ENCODE measurements at regions not wholly inside any gene's neighbourhood (a gene's known extent, or its start where the extent isn't known, plus 50 kb on each side); places are given as distances from the start of the nearest gene placed in this dataset.

DNA sequence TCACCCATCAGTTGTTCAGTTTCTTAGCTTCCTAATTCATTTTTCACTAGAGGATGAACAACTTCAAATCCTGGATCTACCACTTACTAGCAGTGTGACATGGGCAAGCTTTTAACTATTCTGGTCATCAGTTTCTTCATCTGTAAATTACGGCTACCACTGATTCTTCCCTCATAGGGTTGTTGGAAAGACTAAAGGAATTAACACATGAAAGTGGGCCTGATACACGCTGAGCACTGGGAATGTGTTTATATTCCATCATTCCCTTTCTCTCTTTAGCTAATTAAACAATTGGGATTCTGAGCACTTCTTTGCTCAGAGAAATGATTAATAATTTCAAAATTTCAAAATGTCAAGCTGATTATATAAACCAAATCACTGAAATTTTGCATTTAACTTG is 862.3 kb upstream of the GCFC2 start:
- no peak for DNase-seq

DNA sequence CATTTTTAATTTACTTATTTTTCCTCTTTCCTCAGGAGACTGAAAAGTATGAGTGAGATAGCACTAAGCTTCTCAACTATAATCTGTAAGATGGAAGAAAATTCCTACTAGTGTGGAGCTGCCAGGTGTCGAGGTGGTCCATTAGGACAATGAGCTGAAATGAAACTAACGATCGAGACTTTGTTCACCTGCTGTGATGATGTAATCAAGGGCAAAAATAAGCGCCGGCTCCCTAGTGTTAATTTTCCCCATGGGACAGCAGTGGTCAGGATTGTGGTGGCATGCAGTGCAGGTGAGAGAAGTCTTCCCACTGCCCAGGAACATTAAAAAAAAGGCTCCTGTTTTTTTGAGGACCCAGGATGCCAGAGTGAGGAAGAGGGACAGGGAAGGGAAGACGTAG is 859.1 kb upstream of the GCFC2 start:
- DNase-seq = no peak

GRCh38 chr2:76567478-76567877 is 856.8 kb upstream of the GCFC2 start:
- DNase-seq = no peak

DNA sequence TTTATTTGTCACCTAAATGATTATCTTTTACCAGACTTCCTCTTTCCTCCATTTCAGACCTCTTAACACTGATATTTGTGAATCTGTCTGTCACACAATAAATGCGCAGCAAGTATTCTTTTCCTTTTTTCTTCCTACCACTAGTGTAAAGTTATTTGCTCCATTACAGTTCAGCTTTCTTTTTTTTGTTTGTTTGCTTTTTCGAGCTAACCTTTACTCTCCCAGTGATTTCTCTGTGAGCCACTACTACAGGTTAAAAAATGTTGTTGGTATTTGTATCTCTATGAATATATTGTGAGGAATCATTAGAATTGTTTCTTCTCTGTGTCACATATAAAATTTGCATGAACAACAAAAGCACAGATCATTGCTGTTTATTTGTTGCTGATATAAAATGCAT is 854.0 kb upstream of the GCFC2 start:
- DNase-seq = no peak

DNA sequence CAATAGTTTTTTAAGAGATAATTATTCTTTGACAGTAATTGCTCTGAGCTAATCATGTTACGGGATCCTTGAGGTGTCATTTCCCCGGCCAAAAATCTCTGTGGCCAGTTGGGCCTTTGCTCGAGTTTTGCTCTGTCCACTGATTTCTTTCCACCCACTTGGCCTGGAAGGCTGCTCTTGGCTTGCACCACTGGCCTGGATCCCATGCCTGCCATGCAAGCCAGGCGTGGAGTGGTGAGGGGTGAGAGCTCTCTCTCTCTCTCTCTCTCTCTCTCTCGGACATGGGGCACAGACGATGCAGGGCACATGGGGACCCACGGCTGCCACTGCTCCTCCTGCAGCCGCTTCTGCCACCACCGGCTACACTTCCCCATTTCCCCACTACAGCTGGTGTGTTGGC is 853.0 kb upstream of the GCFC2 start:
- DNase-seq = no peak

DNA sequence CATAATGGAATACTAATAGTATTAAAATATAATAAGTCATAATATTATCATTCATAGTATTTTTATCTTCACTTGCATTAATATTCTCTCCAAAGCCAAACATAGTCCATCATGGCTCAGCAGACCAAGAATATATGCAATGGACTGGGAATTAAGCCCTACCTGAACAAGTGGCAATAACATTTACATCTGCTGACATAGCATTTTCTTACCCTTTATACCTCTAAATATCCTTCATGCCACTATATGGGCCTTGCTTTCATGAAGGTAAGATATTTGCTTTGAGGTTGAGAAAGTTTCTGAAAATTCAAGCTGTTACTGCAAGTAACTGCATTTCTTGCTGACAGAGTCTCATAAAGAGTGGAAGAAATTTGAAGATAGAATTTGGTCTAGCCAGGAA is 847.4 kb upstream of the GCFC2 start:
- DNase-seq = no peak

DNA sequence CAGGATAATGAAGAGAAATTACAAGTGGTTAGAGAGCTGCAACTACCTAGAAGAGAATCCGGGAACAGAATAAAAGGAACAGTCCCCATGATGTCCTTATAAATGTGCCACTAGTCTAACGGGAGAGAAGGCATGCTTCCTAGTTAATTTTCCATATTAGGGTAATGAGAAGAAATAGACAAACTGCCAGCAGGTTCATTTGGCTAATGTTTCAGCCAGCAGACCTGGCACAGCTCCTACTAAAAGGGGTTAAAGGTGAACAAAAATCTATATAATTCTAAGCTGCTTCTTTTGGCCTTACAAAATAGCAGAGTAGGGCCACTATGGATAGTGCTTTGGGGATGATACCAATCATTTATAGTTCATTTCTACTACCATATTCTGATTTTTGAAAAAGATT is 845.3 kb upstream of the GCFC2 start:
- no peak for DNase-seq

GRCh38 chr2:76546207-76546606 is 835.5 kb upstream of the GCFC2 start:
- DNase-seq = no peak

GRCh38 chr2:76544901-76545300 is 834.2 kb upstream of the GCFC2 start:
- DNase-seq = no peak

GRCh38 chr2:76517574-76517909 is 806.8 kb upstream of the GCFC2 start:
- no peak for DNase-seq

DNA sequence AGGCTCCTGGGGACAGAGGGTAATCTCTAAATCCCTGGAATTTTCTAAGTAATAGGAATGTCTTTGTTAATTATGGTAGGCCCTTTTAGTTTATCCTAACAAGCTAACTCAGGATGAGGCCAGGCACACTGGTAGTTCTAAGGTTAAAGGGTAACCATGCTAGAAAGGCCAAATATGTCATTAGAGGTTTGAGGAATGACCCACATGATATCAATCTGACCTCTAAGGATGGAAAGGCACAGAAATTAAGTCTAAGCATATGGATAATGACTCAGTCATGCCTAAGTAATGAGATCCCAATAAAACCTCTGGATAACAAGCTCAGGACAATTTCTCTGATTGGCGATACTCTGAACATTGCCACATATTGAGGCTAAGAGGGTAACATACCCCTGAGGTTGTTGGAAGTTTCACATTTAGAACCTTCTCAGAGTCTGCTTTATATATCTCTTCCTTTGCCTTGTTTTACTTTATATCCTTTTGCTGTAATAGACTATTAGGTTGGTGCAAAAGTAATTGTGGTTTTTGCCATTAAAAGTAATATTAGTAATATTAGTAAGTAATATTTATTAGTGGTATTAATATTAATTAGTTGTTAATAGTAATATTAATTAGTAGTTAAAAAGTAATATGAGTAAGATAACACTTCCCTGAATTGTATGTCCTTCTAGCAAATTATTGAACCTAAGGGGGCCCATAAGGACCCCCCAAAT is 806.3 kb upstream of the GCFC2 start:
- no peak for DNase-seq

- no peak for DNase-seq
Measured at GRCh38 chr2:76512201-76512820, 801.6 kb upstream of the GCFC2 start.

- no peak for DNase-seq
Measured at GRCh38 chr2:76506538-76506937, 795.8 kb upstream of the GCFC2 start.

- DNase-seq = no peak
Measured at GRCh38 chr2:76501641-76502040, 790.9 kb upstream of the GCFC2 start.

- DNase-seq = peak; percentile 42
Measured at GRCh38 chr2:76498360-76498759, 787.6 kb upstream of the GCFC2 start.

- no peak for DNase-seq
Measured at GRCh38 chr2:76491503-76491902, 780.8 kb upstream of the GCFC2 start.

GRCh38 chr2:76478266-76479035 is 767.7 kb upstream of the GCFC2 start:
- peak; percentile 62 for DNase-seq

DNA sequence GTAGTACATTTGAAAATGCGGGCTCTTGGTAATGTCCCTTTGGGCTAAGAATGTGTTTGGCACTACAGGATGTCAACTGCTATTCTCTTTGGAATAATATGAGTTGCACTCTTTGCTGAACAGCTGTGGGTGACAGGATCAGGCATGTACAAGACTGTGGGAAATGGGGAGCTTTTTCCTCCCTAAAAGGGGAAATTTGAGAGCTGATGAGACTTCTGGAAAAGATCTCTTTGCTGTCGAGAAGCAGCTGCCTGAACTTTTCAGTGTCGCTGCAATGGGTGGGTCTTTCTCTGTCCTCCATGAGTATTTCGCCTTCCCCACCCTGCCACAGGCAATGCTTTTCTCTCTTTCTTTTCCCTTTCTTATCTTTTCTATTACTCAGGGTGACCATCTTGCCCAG is 762.2 kb upstream of the GCFC2 start:
- no peak for DNase-seq

DNA sequence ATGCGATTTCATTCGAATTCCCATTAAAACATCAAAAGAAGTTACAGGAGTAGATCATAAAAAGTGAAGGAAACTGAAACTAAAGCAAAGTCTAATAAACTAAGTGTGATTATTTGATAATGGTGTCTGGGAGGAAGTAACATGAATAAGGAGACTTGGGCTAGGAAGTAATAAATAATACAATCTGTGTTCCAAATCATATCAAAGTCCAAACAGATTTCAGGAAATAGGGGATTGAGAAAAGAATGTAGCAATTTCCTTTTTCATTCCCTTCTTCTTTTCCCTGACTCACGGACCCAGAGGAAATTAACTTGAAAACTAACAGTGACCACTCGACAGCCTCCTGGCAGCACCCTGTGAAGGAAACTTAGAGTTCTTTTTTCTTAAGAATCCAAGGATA is 758.4 kb upstream of the GCFC2 start:
- DNase-seq = no peak

- DNase-seq = no peak
Measured at GRCh38 chr2:76467326-76467725, 756.6 kb upstream of the GCFC2 start.

DNA sequence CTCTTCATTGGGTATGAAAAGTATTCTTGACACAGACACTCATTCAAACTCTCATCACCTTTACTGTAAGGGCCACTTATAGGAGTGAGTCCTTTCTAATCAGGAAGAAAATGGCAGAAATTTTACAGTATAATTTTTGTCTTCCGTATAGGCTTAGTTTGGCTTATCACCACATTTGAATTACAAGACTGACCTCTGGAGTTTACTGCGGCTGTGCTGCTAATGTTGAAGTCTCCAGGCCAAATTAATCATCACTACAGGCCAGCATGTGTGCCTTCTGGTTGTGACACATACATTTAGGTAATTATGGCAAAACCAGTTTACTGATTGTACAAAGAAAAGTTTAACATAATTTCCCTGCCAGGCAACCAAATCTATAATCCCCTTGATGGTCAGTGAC is 753.6 kb upstream of the GCFC2 start:
- no peak for DNase-seq

DNA sequence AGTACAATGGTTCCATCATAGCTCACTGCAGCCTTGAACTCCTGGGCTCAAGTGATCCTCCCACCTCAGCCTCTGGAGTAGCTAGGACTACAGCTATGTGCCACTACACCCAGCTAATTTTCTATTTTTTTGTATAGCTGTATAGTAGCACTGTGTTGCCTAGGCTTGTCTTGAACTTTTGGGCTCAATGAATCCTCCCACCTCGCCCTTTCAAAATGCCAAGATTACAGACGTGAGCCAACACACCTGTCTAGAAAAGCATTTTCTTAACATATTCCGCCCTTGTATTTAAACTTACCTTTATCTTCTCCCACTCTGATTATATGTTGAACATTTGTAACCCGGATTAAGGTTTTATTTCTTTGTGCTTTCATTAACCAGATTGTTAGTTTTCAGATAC is 750.7 kb upstream of the GCFC2 start:
- DNase-seq = no peak

DNA sequence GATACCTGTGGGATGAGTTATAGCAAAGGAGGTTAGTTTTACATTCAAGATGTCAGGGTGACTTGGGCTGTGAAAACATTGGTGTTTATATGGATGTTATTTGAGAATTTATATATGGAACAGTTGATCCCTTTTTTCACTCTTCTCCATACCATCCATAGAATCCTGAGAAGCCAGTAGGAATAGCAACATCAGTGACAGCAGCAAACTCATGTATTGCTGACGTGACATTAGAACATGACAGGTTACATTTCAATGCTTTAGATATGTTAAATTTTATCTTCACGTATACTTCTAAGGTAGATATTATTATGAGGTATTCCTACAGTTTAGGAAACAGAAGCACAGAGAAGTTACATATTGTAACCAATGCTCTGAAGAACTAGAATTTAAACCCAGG is 745.2 kb upstream of the GCFC2 start:
- no peak for DNase-seq

DNA sequence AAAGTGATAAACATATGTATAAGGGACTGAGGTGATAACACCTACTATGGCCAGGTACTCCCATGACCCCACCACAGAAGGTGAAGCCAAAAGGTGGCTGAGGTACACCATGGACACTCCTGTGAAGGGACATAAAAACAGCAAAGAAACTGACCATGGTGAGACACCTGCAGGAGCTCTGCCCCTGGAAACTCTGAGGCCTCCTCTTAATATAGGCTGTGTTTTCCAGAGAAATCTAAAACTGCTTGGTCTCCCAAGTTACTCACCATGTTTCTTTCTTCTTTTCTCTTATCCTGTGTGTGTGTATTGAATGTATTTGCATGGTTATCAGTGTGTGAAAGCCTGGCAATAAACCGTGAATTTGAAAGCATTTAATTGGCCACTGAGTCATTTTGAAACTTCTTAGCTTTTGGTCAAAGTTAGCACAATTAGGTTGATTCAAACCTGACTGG is 739.3 kb upstream of the GCFC2 start:
- DNase-seq = no peak
